Trophoblast cell (in vitro differentiated cells and primary cell): ENCODE measurements at regions not wholly inside any gene's neighbourhood (a gene's known extent, or its start where the extent isn't known, plus 50 kb on each side); places are given as distances from the start of the nearest gene placed in this dataset.

Experiments used
- DNase-seq, 2 donors: peaks; one replicate each; pipeline ENCODE4 v3.0.0-alpha.2; 2016
- H2AFZ ChIP-seq: 2 replicates; pipeline ENCODE4 v1.6.1; 2013; ENCODE audit warnings: low read length, moderate library complexity, mild to moderate bottlenecking; ENCODE audit not compliant: insufficient read depth, poor library complexity
- H2AK5ac ChIP-seq: 2 replicates; pipeline ENCODE4 v1.6.1; 2013; ENCODE audit warnings: mild to moderate bottlenecking, low read length
- H2BK120ac ChIP-seq: 2 replicates; pipeline ENCODE4 v1.6.1; 2013; ENCODE audit warnings: low read length, mild to moderate bottlenecking, moderate library complexity; ENCODE audit not compliant: insufficient read depth, poor library complexity
- H2BK12ac ChIP-seq: 2 replicates; pipeline ENCODE4 v1.6.1; 2013; ENCODE audit warnings: mild to moderate bottlenecking, low read length, moderate library complexity
- H2BK5ac ChIP-seq: 2 replicates; pipeline ENCODE4 v1.6.1; 2013; ENCODE audit warnings: low read length, low read depth, moderate library complexity, mild to moderate bottlenecking; ENCODE audit not compliant: poor library complexity
- H3K14ac ChIP-seq: 2 replicates; pipeline ENCODE4 v1.6.1; 2013; ENCODE audit warnings: mild to moderate bottlenecking, low read length
- H3K18ac ChIP-seq: 2 replicates; pipeline ENCODE4 v1.6.1; 2013; ENCODE audit warnings: mild to moderate bottlenecking, low read length
- H3K23ac ChIP-seq: 2 replicates; pipeline ENCODE4 v1.6.1; 2013; ENCODE audit warnings: low read length
- H3K27ac ChIP-seq: 2 replicates; pipeline ENCODE4 v1.5.1; 2013; ENCODE audit warnings: low read depth, mild to moderate bottlenecking, inconsistent platforms, low read length, moderate library complexity
- H3K27me3 ChIP-seq: 2 replicates; pipeline ENCODE4 v1.6.1; 2013; ENCODE audit warnings: inconsistent platforms, mild to moderate bottlenecking, low read length, moderate library complexity; ENCODE audit not compliant: insufficient read depth
- H3K36me3 ChIP-seq, 2 experiments: 1 replicate in 1 of 2; 2 replicates in 1 of 2; pipeline ENCODE4 v1.6.1; 2013; ENCODE audit warnings: low read length in 2 of 2, mild to moderate bottlenecking in 2 of 2, moderate library complexity in 1 of 2; ENCODE audit not compliant: insufficient read depth in 2 of 2, control insufficient read depth in 1 of 2
- H3K4ac ChIP-seq: 2 replicates; pipeline ENCODE4 v1.6.1; 2013; ENCODE audit warnings: low read depth, mild to moderate bottlenecking, low read length, moderate library complexity
- H3K4me1 ChIP-seq, 2 experiments: 1 replicate in 1 of 2; 2 replicates in 1 of 2; pipeline ENCODE4 v1.6.1; 2013; ENCODE audit warnings: low read length in 2 of 2, mild to moderate bottlenecking in 2 of 2, moderate library complexity in 1 of 2; ENCODE audit not compliant: insufficient read depth in 2 of 2, control insufficient read depth in 1 of 2
- H3K4me2 ChIP-seq: 2 replicates; pipeline ENCODE4 v1.6.1; 2013; ENCODE audit warnings: inconsistent platforms, mild to moderate bottlenecking, low read length, moderate library complexity
- H3K4me3 ChIP-seq: 2 replicates; pipeline ENCODE4 v1.5.1; 2013; ENCODE audit warnings: mild to moderate bottlenecking, low read depth, low read length, inconsistent platforms
- H3K79me1 ChIP-seq: one replicate; pipeline ENCODE4 v1.6.1; 2013; ENCODE audit warnings: low read length
- H3K79me2 ChIP-seq: 2 replicates; pipeline ENCODE4 v1.6.1; 2013; ENCODE audit warnings: low read length, mild to moderate bottlenecking; ENCODE audit not compliant: control insufficient read depth, insufficient read depth, poor library complexity
- H3K9ac ChIP-seq: 2 replicates; pipeline ENCODE4 v1.6.1; 2013; ENCODE audit warnings: mild to moderate bottlenecking, low read length
- H3K9me3 ChIP-seq: 2 replicates; pipeline ENCODE4 v1.6.1; 2013; ENCODE audit warnings: low read depth, mild to moderate bottlenecking, control low read depth, inconsistent platforms, low read length; ENCODE audit not compliant: insufficient read depth
- H4K12ac ChIP-seq: 2 replicates; pipeline ENCODE4 v1.6.1; 2013; ENCODE audit warnings: low read depth, mild to moderate bottlenecking, low read length, moderate library complexity
- H4K8ac ChIP-seq: 2 replicates; pipeline ENCODE4 v1.6.1; 2013; ENCODE audit warnings: low read depth, mild to moderate bottlenecking, low read length, moderate library complexity
- H4K91ac ChIP-seq: one replicate; pipeline ENCODE4 v1.6.1; 2013; ENCODE audit warnings: low read depth, mild to moderate bottlenecking, low read length, moderate library complexity
- WGBS: extraction: QIAGEN DNeasy Blood & Tissue Kit; methylation state at CpG from one replicate; pipeline ENCODE4 v1.1.7; 2013; ENCODE audit warnings: missing lambda C conversion rate; ENCODE audit not compliant: insufficient read length, insufficient coverage; ENCODE audit errors: extremely low coverage; 5-methylcytosine and 5-hydroxymethylcytosine counted together

DNA sequence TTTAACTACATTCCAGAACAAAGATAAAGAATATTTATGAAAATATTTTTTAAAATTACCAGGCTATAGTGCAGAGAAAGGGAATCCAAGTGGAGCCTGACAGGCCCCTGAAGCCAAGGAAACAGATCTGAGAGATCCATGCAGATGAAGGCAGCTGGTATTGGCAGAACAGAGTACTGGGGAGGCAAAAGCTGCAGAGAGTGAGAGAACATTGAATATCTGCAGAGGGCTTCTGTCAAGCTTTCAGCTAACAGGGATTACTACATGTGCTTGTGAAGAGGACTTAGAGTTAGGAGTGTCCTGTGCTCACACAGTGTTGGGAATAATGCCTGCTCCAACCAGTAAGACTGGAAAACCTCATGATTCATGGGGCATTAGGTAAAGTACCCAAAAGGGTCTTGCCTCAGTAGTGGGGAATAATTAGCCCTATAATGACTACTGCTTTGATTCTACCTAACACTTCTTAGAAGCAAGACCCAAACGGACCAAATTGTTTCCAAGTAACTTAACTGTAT lies 657.2 kb downstream of the DHX35 start:
- Histone ChIP-seq H3K14ac (no peak overlapping the region), H3K79me2 (no peaks in the 10 kb centered on the region), H3K4me3 (no peak overlapping the region), H2BK5ac (no peak overlapping the region), H3K9me3 (no peaks in the 10 kb centered on the region), H3K18ac (no peak overlapping the region), H4K12ac (no peak overlapping the region), H4K8ac (no peak overlapping the region), H3K4me2 (no peak overlapping the region), H3K27me3 (no peaks in the 10 kb centered on the region), H2BK120ac (no peak overlapping the region), H3K36me3 (no peaks in the 10 kb centered on the region), H3K4ac (no peak overlapping the region), H2AK5ac (no peak overlapping the region), H2BK12ac (no peak overlapping the region), H3K9ac (no peak overlapping the region), H2AFZ (no peak overlapping the region), H3K4me1 (no peaks in the 10 kb centered on the region), H3K23ac (no peak overlapping the region), H3K27ac (no peak overlapping the region), H3K79me1 (no peaks in the 10 kb centered on the region), H4K91ac (no peak overlapping the region)
- no peak for DNase-seq
- WGBS, result no CpG with 5 or more reads among the region's 1 CpG

DNA sequence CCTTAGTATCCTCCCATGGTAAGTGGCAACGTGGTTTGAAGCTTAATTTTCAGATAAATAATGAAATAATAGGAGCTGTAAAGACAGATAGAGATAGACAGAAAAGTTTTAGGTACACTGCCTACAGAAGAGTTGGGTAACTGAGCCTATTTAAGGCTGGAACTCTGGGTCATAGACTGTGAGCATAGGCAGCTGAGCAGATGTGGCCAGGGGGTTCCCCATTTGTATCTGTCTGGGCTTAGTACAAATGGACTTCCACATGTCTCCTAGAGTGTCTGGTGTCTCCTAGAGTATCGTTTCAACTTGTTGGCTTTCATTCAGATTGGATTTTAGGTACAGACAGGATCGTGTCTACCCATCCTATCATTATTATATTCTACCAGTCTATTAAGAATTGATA lies 649.8 kb downstream of the DHX35 start:
- Histone ChIP-seq H4K12ac (no peak overlapping the region), H3K27me3 (no peaks in the 10 kb centered on the region), H4K8ac (no peak overlapping the region), H4K91ac (no peak overlapping the region), H2AFZ (no peak overlapping the region), H3K4me2 (no peak overlapping the region), H3K18ac (no peak overlapping the region), H3K36me3 (no peaks in the 10 kb centered on the region), H2AK5ac (no peak overlapping the region), H3K4me3 (no peak overlapping the region), H3K14ac (no peak overlapping the region), H3K9ac (no peak overlapping the region), H3K4ac (no peak overlapping the region), H3K9me3 (no peaks in the 10 kb centered on the region), H3K79me1 (no peaks in the 10 kb centered on the region), H3K4me1 (no peaks in the 10 kb centered on the region), H3K27ac (no peak overlapping the region), H2BK120ac (no peak overlapping the region), H2BK5ac (no peak overlapping the region), H3K79me2 (no peaks in the 10 kb centered on the region), H3K23ac (no peak overlapping the region), H2BK12ac (no peak overlapping the region)
- WGBS, result no CpG with 5 or more reads among the region's 3 CpGs
- no peak for DNase-seq

DNA sequence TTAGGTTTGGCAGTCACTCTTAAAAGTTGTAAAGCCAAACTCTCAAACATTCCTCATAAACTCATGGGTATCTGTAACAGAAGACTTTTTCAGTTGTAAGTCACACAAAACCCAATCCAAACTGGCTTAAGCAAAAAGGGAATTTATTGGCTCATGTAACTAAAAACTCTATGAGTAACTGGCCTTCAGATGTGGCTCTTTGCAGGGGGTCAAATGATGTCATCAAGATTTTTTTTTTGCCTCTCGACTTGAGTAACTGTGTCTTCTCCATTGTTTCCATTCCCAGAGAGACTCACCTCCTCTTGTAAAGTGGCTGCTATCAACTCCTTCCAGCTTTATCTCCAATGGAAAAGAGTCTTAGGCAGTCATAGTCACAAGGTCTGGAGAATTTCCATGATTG lies 645.0 kb downstream of the DHX35 start:
- Histone ChIP-seq H3K18ac (no peak overlapping the region), H2AK5ac (no peak overlapping the region), H2AFZ (no peak overlapping the region), H4K8ac (no peak overlapping the region), H3K4ac (no peak overlapping the region), H3K23ac (no peak overlapping the region), H3K4me1 (peaks cover 4 to 6% of the 10 kb centered on the region in 2 experiments), H4K12ac (no peak overlapping the region), H2BK120ac (no peak overlapping the region), H3K36me3 (no peaks in the 10 kb centered on the region), H3K14ac (no peak overlapping the region), H2BK12ac (no peak overlapping the region), H3K27ac (no peak overlapping the region), H4K91ac (no peak overlapping the region), H3K9me3 (no peaks in the 10 kb centered on the region), H3K27me3 (no peaks in the 10 kb centered on the region), H3K4me3 (no peak overlapping the region), H3K9ac (no peak overlapping the region), H2BK5ac (no peak overlapping the region), H3K4me2 (no peak overlapping the region), H3K79me1 (no peaks in the 10 kb centered on the region), H3K79me2 (no peaks in the 10 kb centered on the region)
- no CpG with 5 or more reads among the region's 1 CpG for WGBS
- no peak for DNase-seq

DNA sequence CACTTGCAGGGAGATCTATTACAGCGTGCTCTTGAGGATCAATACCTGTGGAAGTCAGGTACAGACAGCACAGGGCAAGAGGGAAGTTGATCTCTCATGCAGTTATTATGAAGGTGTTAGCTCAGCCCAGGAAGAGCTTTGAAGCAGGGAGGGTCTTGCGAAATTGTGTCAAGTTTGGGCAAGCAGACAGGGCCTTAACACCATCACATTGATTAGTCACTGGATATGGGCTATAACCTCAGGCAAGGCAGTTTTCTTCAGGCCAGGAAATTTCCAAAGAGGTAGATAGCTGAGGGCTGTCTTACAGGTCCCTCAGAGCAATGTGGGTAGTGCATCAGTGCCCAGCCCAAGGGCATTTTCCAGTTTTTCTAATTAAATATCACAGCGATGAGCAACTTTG lies 643.8 kb downstream of the DHX35 start:
- Histone ChIP-seq H3K27me3 (no peaks in the 10 kb centered on the region), H2AK5ac (no peak overlapping the region), H3K79me1 (no peaks in the 10 kb centered on the region), H2BK5ac (no peak overlapping the region), H2BK12ac (no peak overlapping the region), H4K8ac (no peak overlapping the region), H3K9ac (no peak overlapping the region), H3K27ac (no peak overlapping the region), H4K12ac (no peak overlapping the region), H3K23ac (no peak overlapping the region), H2AFZ (no peak overlapping the region), H3K4me2 (no peak overlapping the region), H2BK120ac (no peak overlapping the region), H3K79me2 (no peaks in the 10 kb centered on the region), H3K18ac (no peak overlapping the region), H3K36me3 (no peaks in the 10 kb centered on the region), H3K4me3 (no peak overlapping the region), H3K4ac (no peak overlapping the region), H3K4me1 (peaks cover 4 to 6% of the 10 kb centered on the region in 2 experiments), H4K91ac (no peak overlapping the region), H3K14ac (no peak overlapping the region), H3K9me3 (no peaks in the 10 kb centered on the region)
- no CpG with 5 or more reads among the region's 3 CpGs for WGBS
- peak; percentile 66 to 72 for DNase-seq
